Astrocyte (in vitro differentiated cells and primary cell): ENCODE measurements at regions not wholly inside any gene's neighbourhood (a gene's known extent, or its start where the extent isn't known, plus 50 kb on each side); places are given as distances from the start of the nearest gene placed in this dataset.

Source experiments
- CTCF ChIP-seq: IDR thresholded peaks from 2 replicates; pipeline ENCODE4 v1.5.1; 2011; ENCODE audit warnings: low read depth, mild to moderate bottlenecking, inconsistent platforms, low read length, moderate library complexity; ENCODE audit not compliant: insufficient read depth
- EZH2 ChIP-seq: IDR thresholded peaks from 2 replicates; pipeline ENCODE4 v1.6.1; 2012; ENCODE audit warnings: mild to moderate bottlenecking, low read length, inconsistent platforms; ENCODE audit not compliant: insufficient read depth

- no peak for TF ChIP-seq EZH2
- TF ChIP-seq CTCF = no peak
Observed at GRCh38 chr10:20616056-20616671, 280.9 kb downstream of the NEBL start.
